ENCODE measurements at regions not wholly inside any gene's neighbourhood (a gene's known extent, or its start where the extent isn't known, plus 50 kb on each side); places are given as distances from the start of the nearest gene placed in this dataset.
"Not testable (repeated sequence)": the region's sequence is repeated elsewhere in the genome, so short reads cannot be mapped to it uniquely, and the experiment has no call there.

DNA sequence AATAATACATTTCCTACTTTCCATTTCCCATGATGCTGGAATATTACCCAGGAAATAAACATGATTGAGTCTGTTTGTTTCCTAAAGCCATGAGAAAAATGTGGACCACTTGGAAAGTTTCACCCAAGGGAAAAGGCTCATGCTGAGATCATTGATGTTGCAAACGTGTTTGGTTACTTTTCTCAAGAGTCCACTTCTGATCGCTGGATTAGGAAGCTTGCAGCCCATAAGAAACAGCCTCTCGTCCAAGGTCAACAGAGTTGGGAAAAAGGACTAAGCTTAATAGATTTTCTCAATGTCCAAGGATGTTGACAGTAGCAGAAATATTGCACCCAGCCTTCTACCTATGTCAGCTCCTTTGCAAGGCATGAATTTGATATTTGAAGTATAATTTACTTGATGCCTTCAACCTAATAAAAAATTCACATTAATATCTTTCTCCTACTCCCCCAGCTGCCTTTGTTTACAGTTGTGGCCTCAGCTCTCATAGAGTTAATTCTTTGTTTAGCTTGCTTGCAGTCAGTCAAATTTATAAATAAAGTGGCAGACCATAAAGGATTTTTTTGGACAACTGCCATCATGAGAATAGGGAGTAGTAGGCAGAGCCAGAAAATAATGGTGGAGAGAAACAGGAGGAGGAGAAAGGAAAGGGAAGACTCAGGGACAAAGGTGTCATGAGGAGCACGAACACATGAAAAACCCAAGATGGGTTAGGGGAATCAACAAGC lies 65.6 kb upstream of the BLTP1 start:
- intact Hi-C loops (cut with DNase I) = no loop called here
- TF ChIP-seq CTCF (IDR thresholded peaks at IDR 0.05) = no peak
- Histone ChIP-seq H3K4me1 (no peaks in the 10 kb centered on the region), H3K36me3 (no peaks in the 10 kb centered on the region), H3K9me3 (no peaks in the 10 kb centered on the region), H3K4me3 (no peak overlapping the region), H3K27me3 (no peaks in the 10 kb centered on the region), H3K27ac (no peak overlapping the region)
- no peak for DNase-seq (ENCODE audit: low spot score in 2 of 2)

DNA sequence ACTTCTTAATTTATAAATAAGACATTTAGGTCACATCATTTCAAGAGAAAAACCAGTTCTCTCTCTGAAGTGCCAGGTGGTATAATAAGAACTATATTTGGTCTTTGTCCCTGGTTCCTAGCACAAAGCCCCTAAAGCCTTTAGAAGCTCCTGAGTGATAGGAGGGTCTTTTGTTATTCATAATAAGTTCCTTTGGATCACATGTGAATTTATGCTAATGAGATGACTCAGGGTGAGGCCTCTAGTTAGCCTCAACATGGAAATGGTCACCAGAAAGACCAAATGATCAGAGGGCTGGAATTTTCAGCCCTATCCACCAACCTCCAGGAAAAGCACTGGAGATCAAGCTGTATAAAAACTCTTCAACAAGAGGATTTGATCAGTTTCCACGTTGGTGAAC lies 68.1 kb upstream of the BLTP1 start:
- DNase-seq (ENCODE audit: low spot score in 2 of 2) = no peak
- Histone ChIP-seq H3K4me1 (no peaks in the 10 kb centered on the region), H3K36me3 (no peaks in the 10 kb centered on the region), H3K27ac (no peak overlapping the region), H3K9me3 (no peaks in the 10 kb centered on the region), H3K27me3 (no peaks in the 10 kb centered on the region), H3K4me3 (no peak overlapping the region)
- intact Hi-C loops (cut with DNase I) = no loop called here
- TF ChIP-seq CTCF (IDR thresholded peaks at IDR 0.05) = no peak

DNA sequence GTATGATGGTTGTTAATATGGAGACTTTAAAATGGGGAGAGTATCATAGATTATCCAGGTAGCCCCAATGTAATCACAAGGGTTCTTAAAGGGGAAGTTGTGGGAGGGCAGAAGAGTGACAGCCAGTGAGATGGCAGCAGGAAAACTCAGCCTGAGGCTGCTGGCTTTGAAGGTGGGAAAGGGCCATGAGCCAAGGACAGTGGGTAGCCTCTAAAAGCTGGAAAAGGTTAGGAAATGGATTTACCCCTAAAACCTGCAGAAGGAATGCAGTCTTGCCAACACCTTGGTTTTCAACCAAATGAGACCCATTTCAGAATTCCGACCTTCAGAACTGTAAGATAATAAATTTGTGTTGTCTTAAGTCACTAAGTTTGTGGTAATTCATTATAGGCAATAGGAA lies 68.8 kb upstream of the BLTP1 start:
- no peak for DNase-seq (ENCODE audit: low spot score in 2 of 2)
- Histone ChIP-seq H3K4me3 (no peak overlapping the region), H3K4me1 (no peaks in the 10 kb centered on the region), H3K27ac (no peak overlapping the region), H3K27me3 (no peaks in the 10 kb centered on the region), H3K36me3 (no peaks in the 10 kb centered on the region), H3K9me3 (no peaks in the 10 kb centered on the region)
- intact Hi-C loops (cut with DNase I) = no loop called here
- no peak for TF ChIP-seq CTCF (IDR thresholded peaks at IDR 0.05)

GRCh38 chr4:122082661-122083060 lies 69.5 kb upstream of the BLTP1 start:
- Histone ChIP-seq H3K27me3 (no peaks in the 10 kb centered on the region), H3K9me3 (no peaks in the 10 kb centered on the region), H3K36me3 (no peaks in the 10 kb centered on the region), H3K27ac (no peak overlapping the region), H3K4me3 (no peak overlapping the region), H3K4me1 (no peaks in the 10 kb centered on the region)
- intact Hi-C loops (cut with DNase I) = no loop called here
- TF ChIP-seq CTCF (IDR thresholded peaks at IDR 0.05) = no peak
- no peak for DNase-seq (ENCODE audit: low spot score in 2 of 2)

- intact Hi-C loops (cut with DNase I); H3K4me1 ChIP-seq; DNase-seq (ENCODE audit: low spot score in 2 of 2); H3K27ac ChIP-seq; H3K27me3 ChIP-seq; H3K4me3 ChIP-seq; H3K9me3 ChIP-seq; H3K36me3 ChIP-seq: not testable (repeated sequence)
Observed at GRCh38 chr4:122077653-122078052, 74.5 kb upstream of the BLTP1 start.

DNA sequence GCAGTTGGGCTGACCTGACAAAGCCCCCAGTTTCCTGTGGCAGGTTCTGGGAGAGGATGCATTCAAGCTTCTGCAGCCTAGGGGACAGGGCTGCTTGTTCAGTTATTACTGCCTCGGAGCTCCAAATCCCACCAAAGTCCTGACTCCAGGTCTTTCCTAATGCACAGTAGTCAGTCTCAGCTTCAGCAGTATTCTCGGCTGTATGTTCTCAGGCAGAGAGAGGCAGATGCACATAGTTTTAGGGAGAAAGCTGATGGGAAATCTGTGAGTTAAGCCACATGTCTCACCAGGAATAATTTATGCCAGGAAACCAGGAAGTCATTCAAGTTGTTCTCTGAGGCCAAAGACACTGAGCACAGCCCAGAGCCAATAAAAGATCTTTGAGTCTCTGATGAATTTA lies 75.3 kb upstream of the BLTP1 start:
- DNase-seq (ENCODE audit: low spot score in 2 of 2); H3K27ac ChIP-seq; H3K9me3 ChIP-seq; H3K36me3 ChIP-seq; H3K27me3 ChIP-seq; intact Hi-C loops (cut with DNase I); H3K4me1 ChIP-seq; H3K4me3 ChIP-seq: not testable (repeated sequence)

DNA sequence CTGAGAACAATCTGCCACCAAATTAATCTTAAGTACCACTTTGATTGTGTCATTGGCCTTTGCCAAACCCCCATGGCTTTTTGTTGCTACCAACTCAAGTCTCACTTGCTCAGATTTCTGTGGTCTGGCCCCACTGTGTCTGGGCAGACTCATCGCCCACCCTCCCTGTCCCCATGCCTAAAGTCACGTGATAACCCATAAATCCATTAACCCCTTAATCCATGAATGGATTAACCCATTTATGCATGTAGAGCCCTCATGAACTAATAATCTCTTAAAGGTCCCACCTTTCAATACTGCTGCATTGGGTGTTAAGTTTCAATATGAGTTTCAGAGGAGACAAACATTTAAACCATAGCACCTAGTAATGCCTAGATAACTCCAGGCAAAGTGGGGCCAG lies 78.5 kb upstream of the BLTP1 start:
- H3K36me3 ChIP-seq = no peaks in the 10 kb centered on the region
- H3K27ac ChIP-seq = no peak overlapping the region
- no peak for TF ChIP-seq CTCF (IDR thresholded peaks at IDR 0.05)
- DNase-seq (ENCODE audit: low spot score in 2 of 2) = no peak
- H3K9me3 ChIP-seq = no peaks in the 10 kb centered on the region
- H3K4me3 ChIP-seq = no peak overlapping the region
- no peaks in the 10 kb centered on the region for H3K27me3 ChIP-seq
- H3K4me1 ChIP-seq = no peaks in the 10 kb centered on the region
- intact Hi-C loops (cut with DNase I) = no loop called here

All from ascending aorta (tissue), 2 donors.